Activated T-cell treated with anti-CD3 and anti-CD28 coated beads, Interleukin-2, amount 50 U/mL, for 4 hours (primary cell): ENCODE measurements at regions not wholly inside any gene's neighbourhood (a gene's known extent, or its start where the extent isn't known, plus 50 kb on each side); places are given as distances from the start of the nearest gene placed in this dataset.

Source experiments
- ATAC-seq, 2 donors: fragments of 200-7000 bp; cut with Tn5 transposase; one replicate each; pipeline ENCODE4 v1.10.0; 2021
- DNase-seq: peaks from one replicate; pipeline ENCODE4 v3.0.0-alpha.2; 2020
- H3K27me3 Mint-ChIP-seq: one replicate; pipeline ENCODE4 v1.8.0; 2021; ENCODE audit warnings: low read depth, mixed read lengths
- H3K36me3 Mint-ChIP-seq: one replicate; pipeline ENCODE4 v1.8.0; 2022; ENCODE audit warnings: mixed read lengths; ENCODE audit not compliant: insufficient read depth
- H3K4me1 Mint-ChIP-seq: one replicate; pipeline ENCODE4 v1.8.0; 2021; ENCODE audit warnings: low read depth, mixed read lengths
- H3K4me3 Mint-ChIP-seq: one replicate; pipeline ENCODE4 v1.8.0; 2021; ENCODE audit warnings: mild to moderate bottlenecking, moderate library complexity, mixed read lengths
- H3K9me3 Mint-ChIP-seq: one replicate; pipeline ENCODE4 v1.8.0; 2021; ENCODE audit warnings: mixed read lengths

- H3K4me3 Mint-ChIP-seq = no peak overlapping the region
- peaks cover 4% of the 10 kb centered on the region for H3K9me3 Mint-ChIP-seq
- no peaks in the 10 kb centered on the region for H3K4me1 Mint-ChIP-seq
- H3K27me3 Mint-ChIP-seq = no peaks in the 10 kb centered on the region
- ATAC-seq (no peak), DNase-seq (no peak)
- H3K36me3 Mint-ChIP-seq = no peaks in the 10 kb centered on the region
Observed at GRCh38 chr2:107024269-107024668, 138.3 kb upstream of the ST6GAL2 start.

GRCh38 chr2:107025291-107025857 is 139.4 kb upstream of the ST6GAL2 start:
- no peak for ATAC-seq
- Mint-ChIP-seq H3K36me3 (no peaks in the 10 kb centered on the region), H3K27me3 (no peaks in the 10 kb centered on the region), H3K4me1 (no peaks in the 10 kb centered on the region), H3K9me3 (peaks cover 4% of the 10 kb centered on the region), H3K4me3 (no peak overlapping the region)
- DNase-seq = no peak

GRCh38 chr2:107025869-107026380 is 140.0 kb upstream of the ST6GAL2 start:
- Mint-ChIP-seq H3K4me1 (no peaks in the 10 kb centered on the region), H3K9me3 (peaks cover 4% of the 10 kb centered on the region), H3K36me3 (no peaks in the 10 kb centered on the region), H3K4me3 (no peak overlapping the region), H3K27me3 (no peaks in the 10 kb centered on the region)
- ATAC-seq (no peak), DNase-seq (no peak)

GRCh38 chr2:107027205-107027604 is 141.2 kb upstream of the ST6GAL2 start:
- H3K9me3 Mint-ChIP-seq = peaks cover 4% of the 10 kb centered on the region
- no peaks in the 10 kb centered on the region for H3K4me1 Mint-ChIP-seq
- H3K36me3 Mint-ChIP-seq = no peaks in the 10 kb centered on the region
- H3K27me3 Mint-ChIP-seq = no peaks in the 10 kb centered on the region
- DNase-seq (no peak), ATAC-seq (no peak)
- no peak overlapping the region for H3K4me3 Mint-ChIP-seq

GRCh38 chr2:107027810-107028209 is 141.8 kb upstream of the ST6GAL2 start:
- ATAC-seq = no peak
- Mint-ChIP-seq H3K4me3 (no peak overlapping the region), H3K27me3 (no peaks in the 10 kb centered on the region), H3K36me3 (no peaks in the 10 kb centered on the region), H3K9me3 (peaks cover 4% of the 10 kb centered on the region), H3K4me1 (no peaks in the 10 kb centered on the region)
- no peak for DNase-seq

GRCh38 chr2:107028661-107029060 is 142.7 kb upstream of the ST6GAL2 start:
- DNase-seq (no peak), ATAC-seq (no peak)
- Mint-ChIP-seq H3K4me3 (no peak overlapping the region), H3K4me1 (no peaks in the 10 kb centered on the region), H3K27me3 (no peaks in the 10 kb centered on the region), H3K36me3 (no peaks in the 10 kb centered on the region), H3K9me3 (peaks cover 4% of the 10 kb centered on the region)

- Mint-ChIP-seq H3K36me3 (no peaks in the 10 kb centered on the region), H3K27me3 (no peaks in the 10 kb centered on the region), H3K4me1 (no peaks in the 10 kb centered on the region), H3K4me3 (no peak overlapping the region), H3K9me3 (peaks cover 22% of the 10 kb centered on the region)
- DNase-seq (no peak), ATAC-seq (no peak)
Observed at GRCh38 chr2:107036293-107036692, 150.3 kb upstream of the ST6GAL2 start.

- Mint-ChIP-seq H3K4me1 (no peaks in the 10 kb centered on the region), H3K36me3 (no peaks in the 10 kb centered on the region), H3K27me3 (no peaks in the 10 kb centered on the region), H3K9me3 (peaks cover 6% of the 10 kb centered on the region), H3K4me3 (no peak overlapping the region)
- ATAC-seq (no peak), DNase-seq (no peak)
Observed at GRCh38 chr2:107062173-107062572, 176.2 kb upstream of the ST6GAL2 start.

- H3K36me3 Mint-ChIP-seq = no peaks in the 10 kb centered on the region
- no peak for ATAC-seq
- DNase-seq = no peak
- no peaks in the 10 kb centered on the region for H3K27me3 Mint-ChIP-seq
- no peak overlapping the region for H3K4me3 Mint-ChIP-seq
- peaks cover 6% of the 10 kb centered on the region for H3K9me3 Mint-ChIP-seq
- no peaks in the 10 kb centered on the region for H3K4me1 Mint-ChIP-seq
Observed at GRCh38 chr2:107062599-107063220, 176.7 kb upstream of the ST6GAL2 start.

GRCh38 chr2:107063228-107063627 is 177.3 kb upstream of the ST6GAL2 start:
- DNase-seq (no peak), ATAC-seq (no peak)
- peaks cover 6% of the 10 kb centered on the region for H3K9me3 Mint-ChIP-seq
- H3K4me3 Mint-ChIP-seq = no peak overlapping the region
- no peaks in the 10 kb centered on the region for H3K27me3 Mint-ChIP-seq
- H3K36me3 Mint-ChIP-seq = no peaks in the 10 kb centered on the region
- no peaks in the 10 kb centered on the region for H3K4me1 Mint-ChIP-seq

- DNase-seq (no peak), ATAC-seq (no peak)
- H3K4me3 Mint-ChIP-seq = no peak overlapping the region
- no peaks in the 10 kb centered on the region for H3K9me3 Mint-ChIP-seq
- no peaks in the 10 kb centered on the region for H3K4me1 Mint-ChIP-seq
- no peaks in the 10 kb centered on the region for H3K27me3 Mint-ChIP-seq
- no peaks in the 10 kb centered on the region for H3K36me3 Mint-ChIP-seq
Observed at GRCh38 chr2:107064750-107065149, 178.8 kb upstream of the ST6GAL2 start.

- Mint-ChIP-seq H3K9me3 (no peaks in the 10 kb centered on the region), H3K4me3 (no peak overlapping the region), H3K36me3 (no peaks in the 10 kb centered on the region), H3K4me1 (no peaks in the 10 kb centered on the region), H3K27me3 (no peaks in the 10 kb centered on the region)
- DNase-seq (no peak), ATAC-seq (no peak)
Observed at GRCh38 chr2:107068069-107068916, 182.3 kb upstream of the ST6GAL2 start.

GRCh38 chr2:107069890-107070289 is 183.9 kb upstream of the ST6GAL2 start:
- no peaks in the 10 kb centered on the region for H3K36me3 Mint-ChIP-seq
- ATAC-seq = no peak
- H3K9me3 Mint-ChIP-seq = no peaks in the 10 kb centered on the region
- H3K4me3 Mint-ChIP-seq = no peak overlapping the region
- H3K4me1 Mint-ChIP-seq = no peaks in the 10 kb centered on the region
- H3K27me3 Mint-ChIP-seq = no peaks in the 10 kb centered on the region
- no peak for DNase-seq

GRCh38 chr2:107072150-107072940 is 186.4 kb upstream of the ST6GAL2 start:
- no peaks in the 10 kb centered on the region for H3K9me3 Mint-ChIP-seq
- ATAC-seq (no peak), DNase-seq (no peak)
- H3K27me3 Mint-ChIP-seq = no peaks in the 10 kb centered on the region
- H3K4me1 Mint-ChIP-seq = no peaks in the 10 kb centered on the region
- no peaks in the 10 kb centered on the region for H3K36me3 Mint-ChIP-seq
- no peak overlapping the region for H3K4me3 Mint-ChIP-seq
